ENCODE measurements at regions not wholly inside any gene's neighbourhood (a gene's known extent, or its start where the extent isn't known, plus 50 kb on each side); places are given as distances from the start of the nearest gene placed in this dataset. TPM values are rescaled to one million over a fixed set of nuclear protein-coding genes. Genes with fewer than 3 reads are reported as not detected.

- no peaks in the 10 kb centered on the region for H3K9me3 ChIP-seq (ENCODE audit: control extremely low read depth in 1 of 3, control insufficient read depth in 2 of 3, insufficient read depth in 1 of 3, low read length in 2 of 3)
- H2AFZ ChIP-seq (ENCODE audit: insufficient read depth, low read depth, low read length, poor library complexity, severe bottlenecking) = no peak overlapping the region
- H3K4me2 ChIP-seq (replicated peaks; ENCODE audit: low read depth, low read length, poor library complexity, severe bottlenecking) = no peak overlapping the region
- H4K20me1 ChIP-seq (ENCODE audit: control insufficient read depth, insufficient read depth, low read length, poor library complexity, severe bottlenecking) = no peaks in the 10 kb centered on the region
- DNase-seq = no peak
- Mint-ChIP-seq H3K4me1 (no peaks in the 10 kb centered on the region), H3K9me3 (ENCODE audit: insufficient read depth) (no peaks in the 10 kb centered on the region), H3K27ac (no peak overlapping the region), H3K4me3 (no peak overlapping the region), H3K27me3 (peaks cover 30% of the 10 kb centered on the region)
- intact Hi-C loops (cut with micrococcal nuclease) = no loop called here
- ChIA-PET POLR2A (no interaction called here), CTCF (no interaction called here)
- TF ChIP-seq, protein P1, sequence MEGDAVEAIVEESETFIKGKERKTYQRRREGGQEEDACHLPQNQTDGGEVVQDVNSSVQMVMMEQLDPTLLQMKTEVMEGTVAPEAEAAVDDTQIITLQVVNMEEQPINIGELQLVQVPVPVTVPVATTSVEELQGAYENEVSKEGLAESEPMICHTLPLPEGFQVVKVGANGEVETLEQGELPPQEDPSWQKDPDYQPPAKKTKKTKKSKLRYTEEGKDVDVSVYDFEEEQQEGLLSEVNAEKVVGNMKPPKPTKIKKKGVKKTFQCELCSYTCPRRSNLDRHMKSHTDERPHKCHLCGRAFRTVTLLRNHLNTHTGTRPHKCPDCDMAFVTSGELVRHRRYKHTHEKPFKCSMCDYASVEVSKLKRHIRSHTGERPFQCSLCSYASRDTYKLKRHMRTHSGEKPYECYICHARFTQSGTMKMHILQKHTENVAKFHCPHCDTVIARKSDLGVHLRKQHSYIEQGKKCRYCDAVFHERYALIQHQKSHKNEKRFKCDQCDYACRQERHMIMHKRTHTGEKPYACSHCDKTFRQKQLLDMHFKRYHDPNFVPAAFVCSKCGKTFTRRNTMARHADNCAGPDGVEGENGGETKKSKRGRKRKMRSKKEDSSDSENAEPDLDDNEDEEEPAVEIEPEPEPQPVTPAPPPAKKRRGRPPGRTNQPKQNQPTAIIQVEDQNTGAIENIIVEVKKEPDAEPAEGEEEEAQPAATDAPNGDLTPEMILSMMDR (IDR thresholded peaks at IDR 0.05) = no peak
- TF ChIP-seq EZH2 (IDR thresholded peaks at IDR 0.05; ENCODE audit: borderline replicate concordance, insufficient read depth, low read depth, low read length, poor library complexity, severe bottlenecking) = no peak
- 72% methylated on average over 9 of the region's 9 CpGs for WGBS (ENCODE audit: insufficient coverage)
- ATAC-seq (ENCODE audit: low read depth) = no peak
- no peak overlapping the region for H3K9ac ChIP-seq (ENCODE audit: low read length)
- no peak overlapping the region for H3K4me3 ChIP-seq (ENCODE audit: control extremely low read depth in 1 of 5, extremely low read depth in 1 of 5, insufficient read depth in 1 of 5, low read depth in 2 of 5, low read length in 4 of 5)
- no peaks in the 10 kb centered on the region for H3K79me2 ChIP-seq (ENCODE audit: control insufficient read depth, insufficient read depth, low read length)
- no peak overlapping the region for H3K27ac ChIP-seq (ENCODE audit: low read length in 2 of 2)
- peaks cover 0 to 2% (median 0%) of the 10 kb centered on the region in 4 experiments for H3K27me3 ChIP-seq (replicated peaks in 1 of 4; ENCODE audit: control extremely low read depth in 1 of 4, control insufficient read depth in 3 of 4, insufficient read depth in 4 of 4, low read length in 3 of 4)
- H3K4me1 ChIP-seq (ENCODE audit: control insufficient read depth in 2 of 2, insufficient read depth in 2 of 2, low read length in 2 of 2) = no peaks in the 10 kb centered on the region
- no peaks in the 10 kb centered on the region for H3K36me3 ChIP-seq (replicated peaks in 1 of 2; ENCODE audit: control extremely low read depth in 1 of 2, control insufficient read depth in 1 of 2, extremely low read depth in 1 of 2, insufficient read depth in 2 of 2, low read length in 1 of 2)
These were observed 49.9 kb upstream of the LINGO1 start for GRCh38 chr15:77682564-77682963.

Small RNA genes in the stretch of these regions (small RNA-seq; reads per million reads assigned to genes)
- not detected for gene RN7SL214P (ENCODE audit: insufficient read length, low read depth, low replicate concordance)

All from B cell (primary cell).